ENCODE measurements at regions not wholly inside any gene's neighbourhood (a gene's known extent, or its start where the extent isn't known, plus 50 kb on each side); places are given as distances from the start of the nearest gene placed in this dataset.
"Not testable (repeated sequence)": the region's sequence is repeated elsewhere in the genome, so short reads cannot be mapped to it uniquely, and the experiment has no call there.

DNA sequence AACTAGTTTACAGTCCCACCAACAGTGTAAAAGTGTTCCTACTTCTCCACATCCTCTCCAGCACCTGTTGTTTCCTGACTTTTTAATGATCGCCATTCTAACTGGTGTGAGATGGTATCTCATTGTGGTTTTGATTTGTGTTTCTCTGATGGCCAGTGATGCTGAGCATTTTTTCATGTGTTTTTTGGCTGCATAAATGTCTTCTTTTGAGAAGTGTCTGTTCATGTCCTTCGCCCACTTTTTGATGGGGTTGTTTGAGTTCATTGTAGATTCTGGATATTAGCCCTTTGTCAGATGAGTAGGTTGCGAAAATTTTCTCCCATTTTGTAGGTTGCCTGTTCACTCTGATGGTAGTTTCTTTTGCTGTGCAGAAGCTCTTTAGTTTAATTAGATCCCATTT lies 77.1 kb upstream of the SLC7A14 start:
- TF ChIP-seq CTCF (IDR thresholded peaks at IDR 0.05; ENCODE audit: insufficient read depth, low read depth, low read length); EZH2 (IDR thresholded peaks at IDR 0.05; ENCODE audit: insufficient read depth, low read length): not testable (repeated sequence)
